IMR-90 (cell line): ENCODE measurements at regions not wholly inside any gene's neighbourhood (a gene's known extent, or its start where the extent isn't known, plus 50 kb on each side); places are given as distances from the start of the nearest gene placed in this dataset.

Experiments used
- ATAC-seq: fragments of 200-7000 bp; cut with Tn5 transposase; 2 replicates; pipeline ENCODE4 v1.9.1; 2020; ENCODE audit warnings: low read depth, mild to moderate bottlenecking, moderate library complexity
- BruUV-seq: library from RNA; stranded (reverse); fragments of 400-500 nt; replicated peaks from 2 replicates; lab custom pipeline; 2021; lab: Mats Ljungman, UMichigan
- CTCF ChIA-PET: fragments of 300-600 bp; formaldehyde crosslinking; extraction: SDS; loops from one replicate; lab custom pipeline; 2021; ENCODE audit warnings: antibody characterized with exemption; lab: Yijun Ruan, JAX
- POLR2A ChIA-PET: fragments of 300-600 bp; sonication (Branson Sonifier 250); formaldehyde crosslinking; loops from one replicate; lab custom pipeline; 2022; ENCODE audit warnings: antibody characterized with exemption; ENCODE audit not compliant: unreplicated experiment; lab: Charles Lee
- DNase-seq: peaks from one replicate; pipeline ENCODE4 v3.0.0; 2013
- H2AFZ ChIP-seq: replicated peaks from 2 replicates; pipeline ENCODE3; 2013; ENCODE audit warnings: low read length, mild to moderate bottlenecking; ENCODE audit not compliant: poor library complexity
- H2AK5ac ChIP-seq: 2 replicates; pipeline ENCODE4 v1.6.1; 2013; ENCODE audit warnings: low read depth, low read length, inconsistent platforms
- H2AK9ac ChIP-seq: replicated peaks from 2 replicates; pipeline ENCODE3; 2013; ENCODE audit warnings: mild to moderate bottlenecking, low read depth, low read length, moderate library complexity; ENCODE audit not compliant: poor library complexity
- H2BK120ac ChIP-seq: 2 replicates; pipeline ENCODE4 v1.6.1; 2013; ENCODE audit warnings: low read depth, low read length, inconsistent platforms
- H2BK15ac ChIP-seq: 3 replicates; pipeline ENCODE4 v1.6.1; 2013; ENCODE audit warnings: low read depth, low read length, inconsistent platforms
- H2BK20ac ChIP-seq: 2 replicates; pipeline ENCODE4 v1.6.1; 2013; ENCODE audit warnings: low read depth, mild to moderate bottlenecking, inconsistent platforms, low read length, moderate library complexity
- H2BK5ac ChIP-seq: 2 replicates; pipeline ENCODE4 v1.6.1; 2013; ENCODE audit warnings: mild to moderate bottlenecking, low read depth, low read length, inconsistent platforms; ENCODE audit not compliant: poor library complexity, severe bottlenecking
- H3K14ac ChIP-seq: replicated peaks from 2 replicates; pipeline ENCODE4 v1.6.1; 2013; ENCODE audit warnings: low read depth, low read length, inconsistent platforms
- H3K18ac ChIP-seq: 2 replicates; pipeline ENCODE4 v1.6.1; 2013; ENCODE audit warnings: low read depth, low read length, control low read depth
- H3K23ac ChIP-seq: 2 replicates; pipeline ENCODE4 v1.6.1; 2013; ENCODE audit warnings: low read depth, low read length, inconsistent platforms
- H3K27ac ChIP-seq: 2 replicates; pipeline ENCODE4 v1.5.1; 2013; ENCODE audit warnings: mild to moderate bottlenecking, control low read depth, low read length; ENCODE audit not compliant: insufficient read depth
- H3K27me3 ChIP-seq: 2 replicates; pipeline ENCODE4 v1.6.1; 2013; ENCODE audit warnings: low read length; ENCODE audit not compliant: control insufficient read depth, insufficient read depth
- H3K36me3 ChIP-seq: 2 replicates; pipeline ENCODE4 v1.6.1; 2013; ENCODE audit warnings: low read length, mixed read lengths; ENCODE audit not compliant: control insufficient read depth, insufficient read depth
- H3K4ac ChIP-seq: 2 replicates; pipeline ENCODE4 v1.6.1; 2013; ENCODE audit warnings: low read depth, low read length, inconsistent platforms
- H3K4me1 ChIP-seq: 2 replicates; pipeline ENCODE4 v1.6.1; 2013; ENCODE audit warnings: low read length, mixed read lengths; ENCODE audit not compliant: control insufficient read depth, insufficient read depth
- H3K4me2 ChIP-seq: 2 replicates; pipeline ENCODE4 v1.6.1; 2013; ENCODE audit warnings: low read depth, mild to moderate bottlenecking, control low read depth, low read length, moderate library complexity
- H3K4me3 ChIP-seq: 2 replicates; pipeline ENCODE4 v1.5.1; 2013; ENCODE audit warnings: low read depth, mild to moderate bottlenecking, control low read depth, low read length, moderate library complexity; ENCODE audit not compliant: insufficient read depth
- H3K56ac ChIP-seq: 2 replicates; pipeline ENCODE4 v1.6.1; 2013; ENCODE audit warnings: low read length, inconsistent platforms; ENCODE audit not compliant: insufficient read depth; ENCODE audit errors: extremely low read depth
- H3K79me1 ChIP-seq, 2 experiments: 2 replicates each; pipeline ENCODE4 v1.6.1; 2013; ENCODE audit warnings: low read length in 2 of 2, inconsistent platforms in 1 of 2, low read depth in 1 of 2
- H3K9ac ChIP-seq: 2 replicates; pipeline ENCODE4 v1.6.1; 2013; ENCODE audit warnings: low read depth, low read length, control low read depth
- H3K9me1 ChIP-seq: 2 replicates; pipeline ENCODE4 v1.6.1; 2013; ENCODE audit warnings: low read length, inconsistent platforms; ENCODE audit not compliant: insufficient read depth
- H3K9me3 ChIP-seq: 2 replicates; pipeline ENCODE4 v1.6.1; 2013; ENCODE audit warnings: low read length; ENCODE audit not compliant: control insufficient read depth, insufficient read depth
- H4K20me1 ChIP-seq: 2 replicates; pipeline ENCODE4 v1.6.1; 2013; ENCODE audit warnings: low read length, inconsistent platforms; ENCODE audit not compliant: insufficient read depth
- H4K5ac ChIP-seq: 2 replicates; pipeline ENCODE4 v1.6.1; 2013; ENCODE audit warnings: mild to moderate bottlenecking, low read depth, low read length, control low read depth
- H4K8ac ChIP-seq, 2 experiments: 2 replicates each; pipeline ENCODE4 v1.6.1; 2013; ENCODE audit warnings: low read depth in 2 of 2, low read length in 2 of 2, control low read depth in 1 of 2, inconsistent platforms in 1 of 2
- H4K91ac ChIP-seq: 2 replicates; pipeline ENCODE4 v1.6.1; 2013; ENCODE audit warnings: low read depth, low read length, inconsistent platforms; ENCODE audit not compliant: insufficient read depth
- CEBPB ChIP-seq: IDR thresholded peaks from 2 replicates; pipeline ENCODE4 v1.6.1; 2012; ENCODE audit warnings: low read depth, low read length, improper control_type of control experiment
- CHD1 ChIP-seq: IDR thresholded peaks from 2 replicates; pipeline ENCODE4 v1.6.1; 2012; ENCODE audit warnings: low read depth, low read length, improper control_type of control experiment
- NFE2L2 ChIP-seq: fragments of 150-350 bp; IDR thresholded peaks from 2 replicates; pipeline ENCODE4 v1.6.1; 2016; ENCODE audit warnings: low read depth, mild to moderate bottlenecking, low read length
- USF2 ChIP-seq: fragments of 150-350 bp; IDR thresholded peaks from 2 replicates; pipeline ENCODE4 v1.6.1; 2017; ENCODE audit warnings: mild to moderate bottlenecking, antibody characterized with exemption, low read length, low read depth
- WGBS, 2 experiments: methylation state at CpG; one replicate each; pipeline versions ENCODE4 v1.1.5 to v1.1.7; 2013; ENCODE audit warnings: missing lambda C conversion rate in 2 of 2; ENCODE audit not compliant: insufficient read length in 1 of 2; ENCODE audit errors: extremely low coverage in 2 of 2; 5-methylcytosine and 5-hydroxymethylcytosine counted together
- dilution Hi-C: fragments of 300-500 bp; cut with HindIII; formaldehyde crosslinking; loops from one replicate; pipeline ENCODE4 v1.14.3; 2018; ENCODE audit warnings: low sequenced_read_pairs; ENCODE audit not compliant: unreplicated experiment
- in situ Hi-C: fragments of 300-500 bp; cut with MboI; formaldehyde crosslinking; loops from 3 replicates; pipeline ENCODE4 v1.14.3; 2019; ENCODE audit warnings: low sequenced_read_pairs, inconsistent platforms, mixed read lengths
- intact Hi-C: fragments of 100-400 bp; cut with micrococcal nuclease; formaldehyde crosslinking; loops from 2 replicates; pipeline ENCODE4 v1.10.0; 2022

DNA sequence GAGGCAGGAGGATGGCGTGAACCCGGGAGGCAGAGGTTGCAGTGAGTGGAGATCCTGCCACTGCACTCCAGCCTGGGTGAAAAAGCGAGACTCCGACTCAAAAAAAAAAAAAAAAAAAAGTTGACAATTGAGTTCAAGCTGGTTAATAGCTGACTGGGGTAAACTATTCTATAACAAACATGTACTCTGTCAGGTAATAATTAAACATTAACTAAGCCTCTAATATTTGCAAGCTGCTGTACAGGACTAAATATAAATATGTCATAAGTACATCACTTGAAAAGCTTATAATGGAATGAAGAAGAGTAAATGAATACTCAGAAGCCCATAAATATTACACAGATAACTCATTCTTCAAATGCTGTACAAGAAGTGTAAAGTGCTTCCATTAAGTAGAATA lies 190.4 kb upstream of the CRIM1 start:
- ChIA-PET CTCF (no interaction called here), POLR2A (no interaction called here)
- DNase-seq (no peak), ATAC-seq (no peak)
- no peaks in the 10 kb centered on the region for H3K27me3 ChIP-seq
- BruUV-seq, result no TSS peak
- no peak overlapping the region for H2AFZ ChIP-seq
- H3K4me1 ChIP-seq, result no peaks in the 10 kb centered on the region
- WGBS, 2 experiments, result no CpG with 5 or more reads among the region's 4 CpGs
- TF ChIP-seq CEBPB, result no peak
- no peak for TF ChIP-seq CHD1
- no peak for TF ChIP-seq USF2
- no peak for TF ChIP-seq NFE2L2
- H3K36me3 ChIP-seq, result no peaks in the 10 kb centered on the region
- no peak overlapping the region for H3K23ac ChIP-seq
- H2AK5ac ChIP-seq, result no peak overlapping the region
- H2BK15ac ChIP-seq, result no peak overlapping the region
- no peak overlapping the region for H3K27ac ChIP-seq
- no peak overlapping the region for H3K18ac ChIP-seq
- H4K91ac ChIP-seq, result no peak overlapping the region
- no peak overlapping the region for H3K4ac ChIP-seq
- intact Hi-C loops, result no loop called here
- no peak overlapping the region for H3K4me2 ChIP-seq
- no peak overlapping the region for H2BK20ac ChIP-seq
- in situ Hi-C loops, result no loop called here
- H4K20me1 ChIP-seq, result no peaks in the 10 kb centered on the region
- H3K4me3 ChIP-seq, result no peak overlapping the region
- H3K9me1 ChIP-seq, result no peaks in the 10 kb centered on the region
- no peaks in the 10 kb centered on the region for H3K9me3 ChIP-seq
- no peak overlapping the region for H2BK120ac ChIP-seq
- H2AK9ac ChIP-seq, result no peak overlapping the region
- no peak overlapping the region for H3K14ac ChIP-seq
- H4K5ac ChIP-seq, result no peak overlapping the region
- no peak overlapping the region for H4K8ac ChIP-seq
- no peak overlapping the region for H3K56ac ChIP-seq
- no peaks in the 10 kb centered on the region for H3K79me1 ChIP-seq
- no peak overlapping the region for H3K9ac ChIP-seq
- dilution Hi-C loops, result no loop called here
- no peak overlapping the region for H2BK5ac ChIP-seq
